HG02973 (cell line): ENCODE measurements at regions not wholly inside any gene's neighbourhood (a gene's known extent, or its start where the extent isn't known, plus 50 kb on each side); places are given as distances from the start of the nearest gene placed in this dataset.

Source experiments
- ATAC-seq: cut with Tn5 transposase; IDR thresholded peaks from one replicate; pipeline ENCODE4 v1.9.1; 2021; ENCODE audit warnings: moderate library complexity; ENCODE audit not compliant: unreplicated experiment

DNA sequence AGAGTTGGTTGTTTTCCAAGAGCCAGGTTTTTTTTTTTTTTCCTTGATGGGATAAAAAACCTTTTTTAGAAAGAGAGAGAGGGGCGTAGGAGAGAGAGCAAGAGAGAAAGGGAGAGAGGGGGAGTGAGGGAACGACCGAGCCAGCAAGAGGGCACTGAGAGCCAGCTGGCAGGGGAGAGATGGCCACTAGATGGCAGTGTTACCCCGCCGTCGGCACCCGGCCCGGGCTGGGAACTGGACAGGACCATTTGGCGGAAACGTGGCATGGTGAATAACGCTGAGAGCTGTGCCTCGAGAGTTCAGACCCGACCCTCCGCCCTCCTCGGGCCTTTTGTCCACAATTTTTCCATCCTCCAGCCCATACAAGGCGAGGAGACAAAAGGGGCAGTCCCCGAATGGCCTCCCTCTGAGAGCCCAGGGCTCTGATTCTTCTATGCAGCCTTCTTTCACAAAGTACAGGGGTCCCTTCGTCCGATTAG is 286.7 kb upstream of the VRK2 start:
- ATAC-seq, result peak; percentile 87

DNA sequence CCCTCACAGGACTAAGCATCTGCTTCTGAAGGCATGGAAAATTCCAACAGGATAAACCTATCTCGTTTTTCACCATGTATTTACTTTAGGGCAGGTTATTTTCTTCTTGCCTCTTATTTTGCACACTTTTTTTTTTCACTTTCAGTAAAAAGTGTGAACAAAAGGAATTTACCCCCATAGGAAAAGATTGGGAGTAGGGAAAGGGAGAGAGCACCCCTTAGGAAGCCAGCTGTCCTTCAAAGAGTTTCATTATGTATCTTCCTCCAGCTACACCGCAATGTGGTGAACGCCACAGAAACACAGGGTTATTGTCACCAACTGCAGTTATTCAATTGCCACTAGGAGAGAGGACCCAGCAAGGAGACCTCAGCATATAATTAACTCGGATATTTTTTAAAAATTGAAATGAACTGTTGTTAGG is 286.2 kb upstream of the VRK2 start:
- ATAC-seq, result peak; percentile 64

DNA sequence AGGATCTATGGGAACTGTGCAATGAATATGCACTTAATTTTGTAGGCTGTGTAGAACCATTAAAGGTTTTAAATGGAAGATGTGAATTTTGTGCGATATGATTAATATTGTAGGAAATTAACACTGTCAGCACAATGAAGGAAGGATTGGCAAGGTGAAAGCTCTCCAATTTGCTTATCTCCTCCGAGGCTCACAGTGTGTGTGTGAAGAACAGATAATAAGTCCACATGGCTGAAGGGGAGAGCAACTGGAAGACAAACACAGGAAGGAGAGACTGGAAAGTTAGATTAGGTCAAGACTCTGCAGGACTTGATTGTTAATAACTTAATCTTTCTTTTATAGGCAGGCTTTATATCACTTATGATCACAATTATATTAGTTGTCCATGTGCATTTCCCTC is 269.7 kb upstream of the VRK2 start:
- no peak for ATAC-seq

- no peak for ATAC-seq
Observed at GRCh38 chr2:57782587-57782986, 264.0 kb upstream of the VRK2 start.

DNA sequence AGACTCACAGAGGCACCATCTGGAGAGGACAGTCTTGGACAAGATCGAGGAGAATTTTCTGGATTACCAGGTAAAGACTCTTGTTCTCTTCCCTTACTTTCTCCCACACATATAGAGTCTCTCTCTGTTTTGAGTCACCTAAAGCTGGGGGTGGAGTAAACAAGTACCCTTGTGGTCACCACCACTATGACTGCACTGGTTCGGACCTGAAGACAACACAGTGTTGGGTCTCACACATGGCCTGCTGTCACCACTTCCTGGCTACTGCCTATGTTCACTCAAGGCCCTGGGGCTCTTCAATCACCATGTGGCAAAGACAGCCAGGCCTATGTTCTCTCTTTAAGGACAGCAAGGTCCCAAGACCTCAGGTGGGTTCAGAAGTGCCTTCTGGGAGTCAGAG is 253.3 kb upstream of the VRK2 start:
- ATAC-seq, result no peak

GRCh38 chr2:57796527-57796926 is 250.1 kb upstream of the VRK2 start:
- ATAC-seq, result no peak

GRCh38 chr2:57798346-57798745 is 248.3 kb upstream of the VRK2 start:
- ATAC-seq, result no peak

DNA sequence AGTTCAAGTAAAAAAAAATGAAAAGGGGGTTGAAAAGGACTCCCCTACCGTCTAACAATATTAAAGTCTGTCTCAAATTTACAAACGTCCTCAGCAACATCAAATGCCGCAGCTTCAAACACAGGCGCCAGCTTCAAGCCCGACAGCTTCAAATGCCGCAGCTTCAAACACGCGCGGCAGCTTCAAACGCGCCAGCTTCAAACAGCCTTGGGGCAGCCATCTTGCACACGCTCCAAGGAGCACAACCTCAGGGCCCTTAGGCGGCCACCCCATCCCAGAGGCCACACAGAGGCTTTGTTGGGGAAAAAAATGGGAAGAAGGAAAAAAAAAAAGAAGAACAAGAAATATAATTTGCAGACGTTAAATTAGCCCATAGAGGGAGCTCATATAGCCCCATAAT is 244.4 kb upstream of the VRK2 start:
- ATAC-seq, result no peak

DNA sequence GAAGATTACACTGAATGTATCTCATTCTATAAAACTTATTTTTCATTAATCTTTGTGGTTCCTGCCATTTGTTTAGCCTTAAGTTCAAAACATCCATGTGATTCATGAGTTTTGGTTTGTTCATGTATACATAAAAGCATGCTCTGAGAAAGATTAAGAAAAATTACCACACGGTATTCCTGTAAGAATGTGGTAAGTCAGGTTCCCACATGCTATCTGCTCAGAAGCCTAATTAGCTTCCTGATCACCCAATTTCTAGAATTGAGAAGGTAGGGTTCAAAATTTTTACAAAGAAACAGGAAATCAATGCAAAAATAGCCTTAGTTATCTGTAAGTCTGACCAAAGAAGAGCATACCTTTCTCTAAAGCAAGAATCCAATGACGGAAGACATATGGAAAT is 241.6 kb upstream of the VRK2 start:
- no peak for ATAC-seq

DNA sequence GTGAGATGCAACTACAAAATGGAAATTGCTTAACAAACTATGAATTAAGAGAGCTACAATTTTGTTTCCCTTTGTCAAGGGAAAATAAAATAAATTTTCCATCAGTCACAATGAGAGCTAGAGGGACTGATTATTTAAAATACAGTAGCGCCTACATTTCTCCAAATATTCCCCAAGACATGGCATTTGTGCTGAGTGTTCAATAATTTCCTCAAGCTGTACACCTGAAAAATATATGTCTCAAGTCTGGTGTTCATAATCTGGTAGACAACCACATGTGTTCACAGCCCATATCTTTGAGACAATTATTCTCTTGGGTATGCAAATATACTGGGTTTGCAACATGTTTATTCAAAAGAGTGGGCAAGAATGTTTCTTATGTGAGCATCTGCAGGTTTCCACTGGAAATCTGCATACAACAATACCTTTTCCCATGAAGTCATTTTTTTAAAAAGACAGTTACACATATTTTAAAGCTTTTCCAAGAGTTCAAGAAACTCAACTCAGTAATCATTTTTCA is 240.1 kb upstream of the VRK2 start:
- no peak for ATAC-seq

- ATAC-seq, result peak; percentile 96
Observed at GRCh38 chr2:57809230-57809629, 237.4 kb upstream of the VRK2 start.

DNA sequence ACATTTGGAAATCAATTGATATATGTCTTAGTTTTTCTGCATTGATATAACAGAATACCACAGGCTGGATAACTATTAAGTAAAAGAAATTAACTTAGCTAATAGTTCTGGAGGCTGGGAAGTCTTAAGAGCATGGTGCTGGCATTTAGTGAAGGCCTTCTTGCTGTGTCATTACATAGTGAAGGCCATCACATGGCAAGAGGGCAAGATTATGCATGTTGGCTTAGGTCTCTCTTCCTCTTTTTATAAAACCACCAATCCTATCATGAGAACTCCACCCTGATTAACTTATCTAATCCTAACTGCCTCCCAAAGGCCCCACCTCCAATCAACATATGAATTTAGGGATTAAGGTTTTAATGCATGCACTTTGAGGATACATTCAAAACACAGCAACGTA is 225.5 kb upstream of the VRK2 start:
- no peak for ATAC-seq

GRCh38 chr2:57828221-57828620 is 218.4 kb upstream of the VRK2 start:
- ATAC-seq, result no peak

- no peak for ATAC-seq
Observed at GRCh38 chr2:57834666-57835065, 211.9 kb upstream of the VRK2 start.

DNA sequence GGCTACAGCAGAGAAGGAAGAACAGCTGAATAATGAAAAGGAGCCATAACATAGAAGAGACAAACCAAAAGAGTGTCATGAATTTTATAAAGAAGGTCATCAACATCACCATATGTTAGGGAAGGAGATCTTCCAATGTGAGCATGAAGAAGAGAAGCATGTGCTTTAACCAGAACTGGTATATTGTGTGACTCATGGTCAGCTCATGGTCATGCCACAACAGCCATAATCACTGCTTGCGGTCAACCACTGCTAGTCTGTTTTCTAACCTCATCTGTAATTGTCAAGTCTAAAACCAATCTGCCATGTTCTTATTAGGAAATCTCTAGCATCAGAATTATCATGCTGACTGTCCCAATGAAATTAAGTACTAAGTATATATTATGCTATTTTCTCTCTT is 204.1 kb upstream of the VRK2 start:
- ATAC-seq, result no peak

DNA sequence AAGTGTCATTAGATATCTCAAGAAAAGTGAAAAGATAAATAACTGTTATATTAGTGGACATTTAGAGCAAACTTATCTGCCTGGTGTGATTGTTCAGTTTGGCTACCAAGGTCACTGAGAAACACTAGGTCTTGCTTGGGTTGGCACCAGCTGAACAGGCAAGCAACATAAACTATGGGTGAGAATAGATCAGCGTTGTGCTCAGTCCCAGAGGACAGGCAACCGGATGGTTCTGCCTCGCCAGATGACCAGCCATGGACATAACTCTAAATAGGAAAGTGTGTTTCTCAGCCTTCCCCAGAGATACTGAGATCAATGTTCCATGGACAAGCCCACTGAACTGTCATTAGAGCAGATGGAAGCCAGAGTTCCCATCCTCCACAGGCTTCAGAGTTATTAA is 203.4 kb upstream of the VRK2 start:
- no peak for ATAC-seq

DNA sequence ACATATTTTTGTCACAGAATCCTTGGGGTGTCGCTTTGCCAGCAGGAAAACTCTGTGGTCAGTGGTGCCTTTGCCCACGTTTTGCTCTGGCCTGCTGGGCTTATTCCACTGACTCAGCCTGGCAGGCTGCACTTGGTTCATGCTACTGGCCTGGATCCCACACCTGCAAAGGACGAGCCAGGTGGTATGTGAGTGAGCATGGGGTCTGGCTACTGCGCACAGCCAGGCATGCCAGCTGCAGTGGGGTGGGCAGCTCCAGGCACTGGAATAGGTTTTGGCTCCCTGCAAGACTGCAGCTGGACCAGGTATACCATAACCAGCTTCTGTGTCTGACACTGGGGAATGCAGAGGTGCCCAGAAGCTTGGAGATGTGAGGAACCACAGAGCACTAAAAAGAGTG is 197.9 kb upstream of the VRK2 start:
- no peak for ATAC-seq

DNA sequence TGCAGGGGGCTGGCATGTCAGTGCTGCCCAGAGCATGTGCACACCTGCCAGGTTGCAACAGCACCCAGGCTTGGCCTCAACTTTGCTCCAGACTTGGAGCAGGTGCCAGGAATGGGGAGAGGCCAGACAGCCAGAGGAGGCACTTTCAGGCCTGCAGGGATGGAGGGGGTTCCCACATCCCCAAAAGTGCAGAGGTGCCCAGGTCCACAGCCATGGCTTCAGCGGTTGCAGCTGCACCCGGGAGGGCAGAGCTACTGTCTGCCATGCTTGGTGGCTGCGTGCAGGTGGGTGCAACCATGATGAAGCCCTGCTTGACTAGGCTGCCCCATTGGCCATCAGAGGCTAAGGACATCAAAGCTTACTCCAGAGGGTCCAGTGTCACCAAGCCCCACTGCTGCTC is 196.8 kb upstream of the VRK2 start:
- ATAC-seq, result no peak

GRCh38 chr2:57850415-57851130 is 196.0 kb upstream of the VRK2 start:
- ATAC-seq, result no peak

DNA sequence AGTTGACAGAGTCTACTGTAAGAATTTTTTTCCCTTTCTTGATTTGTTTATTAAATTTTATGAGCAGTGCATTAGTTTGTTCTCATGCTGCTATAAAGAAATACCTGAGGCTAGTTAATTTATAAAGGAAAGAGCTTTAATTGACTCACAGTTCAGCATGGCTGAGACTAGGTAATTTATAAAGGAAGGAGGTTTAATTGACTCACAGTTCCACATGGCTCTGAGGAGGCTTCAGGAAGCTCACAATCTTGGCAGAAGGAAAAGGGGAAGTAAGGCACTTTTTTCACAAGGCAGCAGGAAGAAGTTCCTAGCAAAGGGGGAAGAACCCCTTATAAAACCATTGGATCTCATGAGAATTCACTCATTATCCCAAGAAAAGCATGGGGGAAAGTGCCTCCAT is 191.4 kb upstream of the VRK2 start:
- ATAC-seq, result no peak

- ATAC-seq, result no peak
Observed at GRCh38 chr2:57859755-57860154, 186.9 kb upstream of the VRK2 start.

GRCh38 chr2:57862153-57862552 is 184.5 kb upstream of the VRK2 start:
- ATAC-seq, result no peak

- no peak for ATAC-seq
Observed at GRCh38 chr2:57862727-57863126, 183.9 kb upstream of the VRK2 start.
